COLO668 (cell line): ENCODE measurements at regions not wholly inside any gene's neighbourhood (a gene's known extent, or its start where the extent isn't known, plus 50 kb on each side); places are given as distances from the start of the nearest gene placed in this dataset.

Experiments used
- DNase-seq: peaks from one replicate; lab custom pipeline; 2025; ENCODE audit not compliant: unreplicated experiment; lab: John Stamatoyannopoulos, UW

DNA sequence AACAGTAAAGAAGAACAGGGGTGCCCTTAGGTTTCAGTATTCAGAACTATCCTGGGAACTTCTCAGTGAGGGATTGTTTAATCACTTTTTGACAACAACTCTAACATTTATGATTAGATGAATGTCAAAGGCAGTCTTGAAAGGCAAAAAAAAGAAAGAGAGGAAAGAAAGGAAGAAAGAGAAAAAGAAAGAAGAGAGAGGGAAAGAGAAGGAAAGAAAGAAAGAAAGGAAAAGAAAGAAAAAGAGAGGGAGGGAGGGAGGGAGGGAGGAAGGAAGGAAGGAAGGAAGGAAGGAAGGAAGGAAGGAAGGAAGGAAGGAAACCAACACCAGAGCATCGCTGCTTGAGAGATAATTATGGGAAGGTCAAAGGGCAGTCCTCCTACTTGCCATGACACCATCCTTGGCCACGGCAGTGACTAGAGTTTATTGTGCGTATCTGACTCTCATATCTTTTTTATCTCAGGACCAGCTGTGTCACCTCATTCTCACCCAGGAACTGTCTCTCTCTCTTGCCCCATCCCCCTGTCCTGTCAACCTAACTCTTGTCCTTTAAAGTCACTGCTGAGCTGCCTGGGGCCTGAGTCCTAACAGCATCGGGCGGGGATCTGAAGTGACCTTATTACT is 96.8 kb upstream of the ATXN1 start:
- no peak for DNase-seq

DNA sequence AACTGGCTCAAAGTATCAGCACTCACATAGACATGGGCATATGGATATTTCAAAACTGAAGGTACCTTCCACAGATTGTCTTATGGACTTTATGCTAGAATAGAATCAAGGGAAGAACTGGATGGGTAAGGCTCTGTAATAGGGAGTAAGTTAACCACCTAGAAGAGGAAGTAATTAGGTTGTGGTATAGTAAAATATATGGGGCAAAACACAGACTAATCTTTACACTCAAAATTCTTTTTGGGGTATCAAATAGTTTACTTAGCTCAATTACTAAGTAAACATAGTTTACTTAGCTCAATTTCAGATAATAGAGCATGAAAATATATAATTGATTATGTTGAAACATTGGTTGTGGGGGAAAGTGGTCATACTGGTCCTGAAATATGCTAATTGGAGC is 94.2 kb upstream of the ATXN1 start:
- DNase-seq: no peak

DNA sequence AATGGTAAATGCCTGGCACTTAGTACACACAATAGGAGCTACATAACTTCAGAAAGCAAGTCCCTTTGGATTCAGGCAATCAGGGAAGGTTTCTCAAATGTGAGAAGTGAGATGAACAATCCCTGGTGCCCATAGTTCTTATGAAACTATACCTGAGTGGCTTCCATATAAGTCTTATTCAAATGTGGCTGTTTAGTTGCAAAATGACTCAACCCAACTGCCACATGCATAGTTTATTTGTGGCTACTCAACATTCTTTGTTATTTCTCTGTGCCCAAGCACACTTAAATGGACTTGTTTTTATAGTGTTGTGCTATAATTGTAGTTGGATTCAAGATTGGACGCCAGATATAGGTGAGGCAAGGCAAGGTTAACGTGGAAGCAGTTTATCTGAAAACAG is 93.7 kb upstream of the ATXN1 start:
- no peak for DNase-seq

DNA sequence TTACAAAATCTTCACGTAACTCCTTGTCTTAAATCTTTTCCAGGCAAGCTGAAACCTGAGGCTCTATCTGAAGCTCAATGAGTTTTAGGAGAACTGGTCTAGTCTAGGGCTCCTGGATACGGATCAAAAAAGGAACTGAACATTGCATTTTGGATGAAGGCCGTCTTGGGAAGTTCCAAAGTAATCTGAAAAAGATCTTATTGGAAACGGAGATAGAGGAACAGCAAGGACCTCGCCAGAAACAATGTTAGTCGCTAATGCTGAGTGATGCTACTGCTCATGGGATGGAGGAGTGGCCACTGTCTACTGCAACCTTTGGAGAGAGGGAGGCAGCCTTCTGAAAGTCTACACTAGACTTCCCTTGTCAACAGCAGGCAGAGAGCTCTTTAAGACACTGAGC is 91.4 kb upstream of the ATXN1 start:
- DNase-seq: no peak

DNA sequence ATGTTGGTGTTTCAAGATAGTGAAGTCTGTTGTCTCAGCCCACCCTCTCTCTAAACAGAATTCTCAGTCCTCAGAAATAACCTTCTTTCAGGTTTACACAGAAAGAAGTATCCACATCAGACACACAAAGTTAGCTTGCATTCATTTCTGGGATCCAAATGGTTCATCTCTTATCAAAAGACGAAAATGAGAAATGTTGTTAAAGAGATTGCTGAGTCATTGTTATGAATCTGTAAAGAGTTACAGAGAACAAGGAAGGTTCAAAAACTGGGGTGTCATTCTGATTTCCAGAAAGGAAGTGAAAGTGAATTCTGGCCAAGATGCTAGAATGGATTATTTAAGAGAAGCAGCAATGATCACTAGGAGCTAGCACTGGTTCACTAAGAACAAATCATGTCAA is 90.5 kb upstream of the ATXN1 start:
- DNase-seq: no peak

DNA sequence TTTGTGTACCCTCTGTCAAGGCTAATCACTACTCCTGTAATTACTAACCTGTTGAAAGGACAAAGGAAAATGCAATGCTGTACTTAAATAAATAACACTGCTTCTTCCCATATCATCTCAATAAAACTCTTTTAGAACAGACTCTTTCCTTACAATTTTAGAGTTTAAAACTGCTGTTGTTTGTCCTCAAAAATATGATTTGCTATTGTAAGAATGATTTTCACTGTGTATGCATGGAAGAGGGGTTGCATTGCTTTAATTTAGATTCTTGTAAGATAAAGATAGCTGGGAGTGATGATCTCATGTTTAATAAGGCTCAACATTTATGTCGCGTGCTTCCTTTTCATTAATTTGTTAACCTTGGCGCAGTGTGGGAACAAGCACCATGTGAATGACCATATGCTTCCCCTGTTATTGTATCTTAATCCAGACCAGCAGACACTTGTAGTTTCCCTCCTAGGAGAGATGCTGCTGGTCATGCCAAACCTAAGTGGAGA is 89.8 kb upstream of the ATXN1 start:
- DNase-seq: no peak

DNA sequence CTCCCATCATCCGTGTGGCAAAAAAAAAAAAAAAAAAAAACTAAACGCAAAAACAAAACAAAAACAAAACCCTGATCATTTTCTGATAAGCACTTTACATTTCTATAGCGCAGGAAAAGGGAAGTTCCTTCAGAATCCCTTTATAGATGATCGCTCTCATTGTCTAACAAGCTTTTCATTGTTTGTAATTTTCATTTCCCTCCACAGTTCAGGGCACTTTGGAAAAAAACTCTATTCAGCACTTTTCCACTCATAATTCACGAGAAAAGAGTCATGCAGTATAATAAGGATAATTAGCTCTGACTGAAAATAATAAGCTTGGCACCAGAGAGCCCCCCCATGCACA is 89.4 kb upstream of the ATXN1 start:
- no peak for DNase-seq

DNA sequence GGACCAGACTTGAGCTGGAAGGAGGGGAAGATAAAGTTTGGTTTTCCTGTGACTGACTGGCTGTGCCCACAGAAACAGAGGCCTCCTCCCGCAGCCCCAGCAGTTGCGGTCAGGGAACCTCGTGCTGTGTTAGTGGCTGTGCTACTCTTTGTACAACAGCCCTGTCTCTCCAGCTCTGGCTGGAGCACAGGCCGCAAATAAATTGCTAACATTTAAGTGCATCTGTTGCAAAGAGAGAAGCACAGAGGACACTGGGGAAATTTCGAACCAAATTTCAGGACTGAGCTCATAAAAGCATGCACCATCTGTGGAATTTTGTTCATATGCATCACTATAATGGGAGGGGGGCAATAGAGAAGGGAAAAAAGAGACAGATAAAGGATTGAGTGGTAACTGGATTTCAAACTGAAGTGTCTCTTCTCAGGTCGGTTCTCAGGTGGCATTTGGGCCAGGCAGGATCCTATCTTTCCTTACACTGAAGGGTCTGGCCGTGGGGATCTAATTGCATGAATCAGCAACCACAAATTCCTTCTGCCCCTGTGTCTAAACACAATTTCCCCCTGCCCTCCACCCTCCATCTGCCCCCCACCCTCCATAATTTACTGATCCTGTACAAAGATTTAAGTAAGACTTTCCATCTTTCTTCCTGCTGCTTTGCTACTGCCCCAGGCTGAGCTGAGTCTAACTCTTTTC is 88.9 kb upstream of the ATXN1 start:
- peak; percentile 8 for DNase-seq

DNA sequence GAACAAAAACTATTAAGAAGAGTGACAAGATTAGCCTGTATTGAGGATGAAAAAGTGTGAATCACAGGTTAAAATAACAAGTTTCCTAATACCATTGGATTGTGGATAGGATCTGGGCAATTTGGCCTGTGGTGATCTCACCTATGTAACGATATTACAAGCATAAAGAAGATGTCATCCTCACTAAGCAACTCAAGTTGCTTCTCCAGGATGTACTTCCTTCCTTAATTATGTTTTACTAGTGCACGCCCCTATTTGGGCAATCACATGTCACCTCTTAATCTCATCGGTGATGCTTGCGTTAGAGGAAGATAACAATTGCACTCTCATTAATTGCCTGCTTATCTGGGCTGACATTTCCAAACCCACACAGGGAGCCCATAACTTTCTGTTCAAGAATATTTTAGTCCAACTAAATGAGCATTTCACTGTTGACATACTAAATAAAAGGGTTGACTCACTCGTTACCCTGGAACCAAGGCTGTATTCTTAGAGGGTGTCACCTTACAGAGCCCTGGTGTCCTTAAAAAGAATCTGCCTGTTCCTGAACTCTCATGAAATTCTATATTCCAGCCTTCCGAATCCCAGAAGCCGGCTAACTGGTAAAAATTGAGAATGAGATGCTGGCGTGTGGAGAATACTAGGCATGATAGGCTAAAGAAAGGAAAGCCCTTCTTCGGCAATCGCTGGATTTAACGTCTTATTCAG is 88.2 kb upstream of the ATXN1 start:
- no peak for DNase-seq

DNA sequence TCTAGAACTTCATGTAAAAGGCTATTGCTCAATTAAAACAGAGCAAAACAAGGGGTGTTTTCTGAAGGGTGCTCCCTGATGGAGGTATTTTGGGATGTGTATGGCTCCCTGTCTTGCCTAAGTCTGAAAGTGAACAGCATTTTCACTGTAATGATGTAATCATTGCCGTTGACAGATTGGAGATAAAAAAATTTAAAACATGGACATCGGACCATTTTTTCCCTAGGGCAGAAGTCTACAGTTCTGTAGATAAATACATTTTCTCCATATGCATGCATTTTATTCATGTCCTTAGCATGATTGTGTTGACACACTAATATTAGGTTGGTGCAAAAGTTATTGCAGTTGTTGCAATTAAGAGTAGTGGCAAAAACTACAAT is 85.1 kb upstream of the ATXN1 start:
- no peak for DNase-seq

DNA sequence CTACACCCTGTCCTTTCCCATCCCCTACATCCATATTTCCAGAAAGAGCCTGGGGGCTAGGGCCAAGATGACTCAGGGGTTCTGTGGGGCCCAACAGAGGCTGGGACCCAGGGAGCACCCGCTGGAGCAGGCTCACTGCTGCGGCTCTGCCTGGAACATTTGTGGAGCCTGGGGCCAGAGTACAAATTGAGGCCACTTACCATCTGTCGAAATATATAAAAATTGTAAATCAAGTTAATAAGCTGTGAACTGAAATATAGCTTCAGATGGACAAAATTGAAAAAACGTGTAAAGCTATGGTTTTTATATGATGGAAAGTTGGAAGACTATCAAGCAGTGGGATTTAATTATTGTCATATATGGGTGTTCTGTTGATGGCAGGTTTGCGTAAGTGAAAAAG is 82.9 kb upstream of the ATXN1 start:
- DNase-seq: no peak

DNA sequence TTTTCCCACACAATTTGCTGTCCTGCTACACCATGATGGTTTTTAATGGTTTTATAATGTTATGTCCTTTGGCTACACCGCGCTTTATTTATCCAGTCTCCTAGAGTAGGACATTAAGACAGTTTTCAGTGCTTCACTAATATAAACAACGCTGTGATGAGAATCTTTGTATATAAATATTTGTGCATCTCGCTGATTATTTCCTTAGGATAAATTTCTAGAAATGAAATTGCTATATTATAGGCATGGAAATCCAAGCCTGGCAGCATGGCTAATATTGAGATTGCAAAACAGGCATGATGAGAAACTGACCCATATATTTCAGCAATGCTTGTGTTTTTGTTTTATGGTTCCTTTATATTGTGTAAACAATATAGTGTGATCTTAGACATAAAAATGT is 81.4 kb upstream of the ATXN1 start:
- DNase-seq: no peak

DNA sequence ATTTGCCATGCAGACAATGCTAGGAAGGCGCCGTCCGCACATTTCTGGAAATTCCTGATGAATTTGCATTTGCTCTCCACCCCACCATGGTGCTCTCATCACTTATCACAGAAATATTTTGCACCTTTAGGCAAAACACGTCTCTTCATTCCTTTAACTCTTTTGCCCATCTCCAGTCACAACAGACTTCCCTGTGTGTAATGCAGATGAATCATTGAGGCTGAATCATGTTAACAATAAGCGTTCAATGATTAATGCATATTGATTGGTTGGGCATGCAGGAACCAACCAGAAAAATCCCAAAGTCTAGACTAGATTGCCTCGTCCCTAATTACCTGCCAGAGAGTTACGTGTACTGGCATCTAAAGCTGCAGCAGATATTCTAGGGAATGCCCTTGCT is 80.0 kb upstream of the ATXN1 start:
- no peak for DNase-seq

DNA sequence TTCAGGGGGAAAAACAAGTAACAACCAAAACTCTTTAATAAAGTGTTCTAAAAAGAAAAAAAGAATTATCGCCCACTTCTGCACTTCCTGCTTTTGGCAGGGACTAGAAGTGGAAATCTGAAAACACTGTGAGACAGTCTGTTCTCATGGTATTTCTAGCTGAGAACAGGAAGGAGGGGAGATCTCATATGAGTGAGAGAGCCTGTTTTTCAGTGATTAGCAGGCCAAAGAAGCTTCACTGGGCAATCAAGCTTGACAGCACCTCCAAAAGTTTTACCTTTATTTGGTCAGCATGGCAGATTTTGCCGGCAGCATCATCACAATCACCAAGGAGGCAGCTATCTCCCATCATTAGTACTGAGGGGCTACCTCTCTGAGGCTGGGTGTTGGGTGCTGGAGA is 79.5 kb upstream of the ATXN1 start:
- DNase-seq: no peak

DNA sequence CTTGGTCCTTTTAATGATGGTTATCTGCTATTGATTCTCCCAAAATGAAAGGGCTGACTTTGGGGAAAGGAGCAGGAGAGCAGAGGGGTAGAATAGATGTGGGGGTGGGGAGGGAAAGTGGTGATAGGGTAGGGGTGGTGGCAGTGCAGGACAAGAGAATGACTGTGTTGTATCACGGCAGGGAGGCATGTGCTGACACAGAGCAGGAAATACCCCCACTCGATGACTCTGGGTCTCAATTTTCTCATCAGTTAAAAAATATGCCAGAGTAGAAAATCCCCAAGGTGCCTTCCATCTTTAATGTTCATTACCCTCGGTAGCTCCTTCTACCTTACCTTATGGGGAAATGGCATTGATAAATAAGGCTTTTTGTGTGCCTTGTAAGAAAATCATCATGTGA is 79.0 kb upstream of the ATXN1 start:
- DNase-seq: no peak

DNA sequence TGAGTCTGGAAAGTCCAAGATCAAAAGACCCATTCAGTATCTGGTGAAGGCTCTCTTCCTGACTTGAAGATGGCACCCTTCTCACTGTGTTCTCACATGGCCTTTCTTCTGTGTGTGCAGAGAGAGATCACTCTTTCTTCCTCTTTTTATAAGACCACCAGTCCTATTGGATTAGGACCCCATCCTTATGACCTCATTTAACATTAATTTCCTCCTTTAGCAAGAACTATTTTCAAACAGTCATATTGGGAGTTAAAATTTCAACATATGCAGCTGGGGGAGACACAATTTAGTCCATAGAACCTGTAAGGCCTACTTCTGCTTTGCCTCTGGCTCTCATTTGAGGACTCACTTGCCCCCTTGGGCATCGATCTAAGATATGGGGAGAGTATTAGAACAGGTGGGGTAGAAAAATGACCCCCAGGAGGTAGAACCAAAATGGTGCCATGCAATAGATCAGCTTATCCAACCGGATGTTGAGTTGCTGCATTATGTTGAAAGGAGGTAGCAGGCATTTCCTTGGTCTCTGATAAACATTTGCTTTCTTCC is 78.4 kb upstream of the ATXN1 start:
- no peak for DNase-seq

DNA sequence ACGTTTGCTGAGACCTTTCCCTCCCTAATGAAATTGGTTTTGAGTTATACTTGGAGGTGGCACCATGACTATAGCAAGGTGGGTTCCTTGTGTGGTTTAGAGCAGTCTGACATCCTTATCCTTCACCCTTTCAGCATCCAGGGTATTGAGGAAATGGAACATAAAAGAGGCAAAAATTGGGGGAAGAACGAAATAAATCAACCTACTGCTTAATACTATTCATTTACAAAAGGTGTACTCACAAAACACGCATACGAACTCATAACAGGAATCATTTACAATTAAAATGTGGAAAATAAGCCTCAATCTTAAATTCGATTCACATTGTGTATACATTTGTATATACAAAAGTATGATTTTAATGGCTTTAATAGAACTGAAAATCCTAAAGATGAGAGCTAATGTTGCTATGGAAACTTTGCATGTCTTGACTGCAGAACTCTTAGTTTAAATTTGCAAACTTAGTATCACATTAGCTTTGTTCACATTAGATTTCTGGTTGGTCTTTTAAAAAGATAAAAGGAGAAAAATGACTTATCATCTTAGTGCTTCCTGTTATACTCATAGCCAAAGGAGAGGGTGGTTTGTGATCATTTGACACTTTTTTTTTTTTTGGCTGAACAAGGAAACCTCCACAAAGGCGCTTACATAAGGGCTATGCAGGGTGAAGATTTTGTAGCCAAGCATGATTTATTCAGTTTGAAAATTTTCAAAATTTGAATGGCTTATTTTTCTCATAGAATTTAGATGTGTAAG is 76.1 kb upstream of the ATXN1 start:
- no peak for DNase-seq

DNA sequence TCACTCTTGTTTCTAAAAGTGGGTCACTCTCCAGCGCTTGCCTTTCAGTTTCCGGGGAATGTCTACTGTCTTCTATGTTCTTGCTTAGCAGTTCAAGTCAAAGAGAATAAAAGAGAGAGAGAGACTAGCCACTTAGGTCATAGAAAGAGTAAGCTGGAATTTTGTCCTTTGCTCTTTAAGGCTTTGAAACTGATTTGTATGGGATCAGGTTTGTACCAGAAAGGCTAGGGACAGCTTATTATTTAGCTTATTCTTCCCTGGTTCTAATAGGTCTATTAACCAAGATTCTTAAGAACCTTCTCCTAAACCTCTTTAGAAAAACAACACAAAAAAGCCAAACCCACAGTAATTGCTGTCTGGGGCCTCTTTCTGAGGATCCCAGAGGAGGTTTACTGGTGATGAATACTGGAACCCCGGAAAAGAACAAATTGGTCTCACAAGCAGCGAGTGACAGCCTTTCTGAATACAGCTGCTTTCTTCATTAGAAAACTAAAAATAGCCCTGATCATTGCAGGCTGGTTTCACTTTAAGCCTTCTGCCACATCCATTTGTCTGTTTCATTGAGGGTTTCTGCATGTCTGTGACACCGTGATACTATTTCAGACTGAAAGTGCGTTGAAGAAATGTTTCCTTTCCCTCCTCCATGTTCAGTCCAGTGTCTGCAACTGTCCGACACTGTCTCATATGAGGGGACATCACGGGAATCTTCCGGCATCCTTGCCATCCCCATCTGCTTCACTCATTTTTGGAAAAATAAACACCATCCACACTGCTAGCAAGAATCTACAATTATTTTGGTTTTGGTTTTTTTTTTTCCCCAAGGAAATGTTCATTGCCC is 75.1 kb upstream of the ATXN1 start:
- DNase-seq: no peak

DNA sequence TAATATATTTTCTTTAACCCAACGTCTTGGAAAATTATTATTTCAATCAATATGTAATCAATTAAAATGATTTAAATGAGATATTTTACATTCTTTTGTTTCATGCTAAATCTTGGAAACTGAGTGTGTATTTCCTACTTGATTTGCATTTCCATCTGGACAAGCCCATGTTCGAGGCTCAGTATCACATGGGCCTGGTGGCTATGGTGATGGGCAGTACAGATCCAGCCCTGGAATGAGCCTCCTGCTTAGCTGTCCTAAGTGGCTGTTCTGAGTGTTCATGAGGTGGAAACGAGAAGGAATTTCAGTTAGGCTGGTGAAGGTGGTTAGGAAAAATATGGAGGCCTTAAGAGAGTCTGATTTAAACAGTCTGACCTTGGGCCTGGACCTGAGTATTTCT is 73.0 kb upstream of the ATXN1 start:
- no peak for DNase-seq

DNA sequence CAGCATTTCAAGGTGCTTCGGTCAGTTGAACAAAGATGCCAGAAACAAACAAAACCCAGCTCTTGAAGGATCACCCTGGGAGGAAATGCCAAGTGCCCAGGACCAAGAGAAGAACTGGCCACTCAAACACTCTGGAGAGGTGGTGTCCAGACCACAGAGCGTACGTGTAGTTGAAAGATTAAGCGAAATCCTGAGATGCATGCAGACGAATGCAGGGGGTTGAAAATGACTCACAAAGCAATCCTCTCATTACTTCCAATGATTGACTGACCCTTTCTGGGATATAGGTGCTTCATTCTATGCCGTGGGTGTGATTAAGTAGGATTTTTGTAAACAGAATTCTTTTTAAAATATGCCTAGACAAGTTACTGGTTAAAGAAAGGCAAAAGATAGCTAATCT is 71.5 kb upstream of the ATXN1 start:
- no peak for DNase-seq
